ENCODE measurements at regions not wholly inside any gene's neighbourhood (a gene's known extent, or its start where the extent isn't known, plus 50 kb on each side); places are given as distances from the start of the nearest gene placed in this dataset.

DNA sequence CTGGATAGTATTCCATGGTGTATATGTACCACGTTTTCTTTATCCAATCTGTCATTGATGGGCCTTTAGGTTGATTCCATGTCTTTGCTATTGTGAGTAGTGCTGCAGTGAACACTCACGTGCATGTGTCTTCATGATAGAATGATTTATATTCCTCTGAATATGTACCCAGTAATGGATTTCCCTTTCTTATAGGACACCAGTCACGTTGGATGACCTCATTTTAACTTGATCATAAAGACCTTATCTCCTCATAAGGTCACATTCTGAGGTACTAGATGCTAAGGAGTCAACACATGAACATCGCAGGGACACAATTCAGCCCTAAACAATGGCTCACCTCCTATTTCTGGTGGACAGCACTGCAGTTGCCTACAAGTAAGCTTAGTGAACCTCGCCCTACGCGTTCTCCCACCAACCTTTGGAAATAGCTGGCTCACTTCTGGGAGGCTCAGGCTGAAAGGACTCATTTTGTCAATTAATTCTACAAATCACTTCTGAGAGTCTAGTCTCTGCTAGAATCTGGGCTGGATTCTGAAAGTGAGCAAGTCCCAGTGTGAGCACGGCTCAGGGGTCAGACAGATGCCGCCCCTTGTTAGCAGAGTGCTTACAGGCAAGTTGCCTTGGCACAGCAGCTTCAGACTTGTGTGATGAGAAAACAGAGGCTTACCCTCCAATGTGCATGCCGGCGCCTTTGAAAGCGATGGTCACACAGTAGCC lies 183.8 kb upstream of the GSC start:
- TF ChIP-seq, protein P1, sequence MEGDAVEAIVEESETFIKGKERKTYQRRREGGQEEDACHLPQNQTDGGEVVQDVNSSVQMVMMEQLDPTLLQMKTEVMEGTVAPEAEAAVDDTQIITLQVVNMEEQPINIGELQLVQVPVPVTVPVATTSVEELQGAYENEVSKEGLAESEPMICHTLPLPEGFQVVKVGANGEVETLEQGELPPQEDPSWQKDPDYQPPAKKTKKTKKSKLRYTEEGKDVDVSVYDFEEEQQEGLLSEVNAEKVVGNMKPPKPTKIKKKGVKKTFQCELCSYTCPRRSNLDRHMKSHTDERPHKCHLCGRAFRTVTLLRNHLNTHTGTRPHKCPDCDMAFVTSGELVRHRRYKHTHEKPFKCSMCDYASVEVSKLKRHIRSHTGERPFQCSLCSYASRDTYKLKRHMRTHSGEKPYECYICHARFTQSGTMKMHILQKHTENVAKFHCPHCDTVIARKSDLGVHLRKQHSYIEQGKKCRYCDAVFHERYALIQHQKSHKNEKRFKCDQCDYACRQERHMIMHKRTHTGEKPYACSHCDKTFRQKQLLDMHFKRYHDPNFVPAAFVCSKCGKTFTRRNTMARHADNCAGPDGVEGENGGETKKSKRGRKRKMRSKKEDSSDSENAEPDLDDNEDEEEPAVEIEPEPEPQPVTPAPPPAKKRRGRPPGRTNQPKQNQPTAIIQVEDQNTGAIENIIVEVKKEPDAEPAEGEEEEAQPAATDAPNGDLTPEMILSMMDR (IDR thresholded peaks at IDR 0.05 in 4 of 5, conservative IDR thresholded peaks at IDR 0.05 in 1 of 5) = no peak
- no peak for TF ChIP-seq POLR2A (IDR thresholded peaks at IDR 0.05)

Measured in gastrocnemius medialis (tissue), 4 donors.